ENCODE measurements at regions not wholly inside any gene's neighbourhood (a gene's known extent, or its start where the extent isn't known, plus 50 kb on each side); places are given as distances from the start of the nearest gene placed in this dataset.

GRCh38 chr5:89147031-89147430 lies 264.0 kb upstream of the MEF2C start:
- no peak overlapping the region for H4K5ac ChIP-seq (ENCODE audit: insufficient read length, low read depth, low read length)
- no peak overlapping the region for H4K8ac ChIP-seq (ENCODE audit: extremely low read depth, insufficient read depth, low read length)
- H3K4ac ChIP-seq (replicated peaks; ENCODE audit: insufficient read length, low read depth, low read length) = no peak overlapping the region
- H4K91ac ChIP-seq (replicated peaks; ENCODE audit: insufficient read length, low read length) = no peak overlapping the region
- H2AFZ ChIP-seq (ENCODE audit: low read length) = no peak overlapping the region
- ChIA-PET CTCF (ENCODE audit: partially characterized antibody) (no interaction called here), POLR2A (ENCODE audit: partially characterized antibody) (no interaction called here)
- 83% methylated on average over 1 of the region's 1 CpG; no CpG with 5 or more reads in 1 of the 2 experiments for WGBS, 2 experiments (ENCODE audit: extremely low coverage in 1 of 2, insufficient coverage in 1 of 2, insufficient read length in 1 of 2, insufficient replicate concordance in 2 of 2, low coverage in 1 of 2, low lambda C conversion rate in 2 of 2, missing lambda C conversion rate in 1 of 2)
- H2BK5ac ChIP-seq (ENCODE audit: low read depth, low read length) = no peak overlapping the region
- H2BK12ac ChIP-seq (ENCODE audit: low read depth, low read length) = no peak overlapping the region
- no peak overlapping the region for H3K56ac ChIP-seq (replicated peaks; ENCODE audit: insufficient read length, low read depth, low read length)
- H2BK120ac ChIP-seq (replicated peaks; ENCODE audit: low read depth, low read length) = no peak overlapping the region
- H3K27ac ChIP-seq (ENCODE audit: low read depth, low read length) = no peak overlapping the region
- H3K14ac ChIP-seq (ENCODE audit: insufficient read length) = no peak overlapping the region
- H3K79me2 ChIP-seq (ENCODE audit: control insufficient read depth in 1 of 2, insufficient read depth in 2 of 2, low read length in 2 of 2) = no peaks in the 10 kb centered on the region
- H3K4me3 ChIP-seq (ENCODE audit: extremely low read depth in 1 of 4, insufficient read depth in 2 of 4, low read depth in 3 of 4, low read length in 4 of 4) = no peak overlapping the region
- no peak overlapping the region for H3K18ac ChIP-seq (ENCODE audit: extremely low read depth, low read length)
- no peaks in the 10 kb centered on the region for H3K23me2 ChIP-seq (ENCODE audit: low read depth, low read length)
- H4K20me1 ChIP-seq (replicated peaks in 1 of 2; ENCODE audit: control insufficient read depth in 1 of 2, insufficient read depth in 2 of 2, low read length in 2 of 2) = no peaks in the 10 kb centered on the region
- no peak overlapping the region for H2AK5ac ChIP-seq (ENCODE audit: low read depth, low read length)
- no peak overlapping the region for H2BK15ac ChIP-seq (ENCODE audit: low read length)
- no peak overlapping the region for H3K4me2 ChIP-seq (ENCODE audit: insufficient read depth in 1 of 2, low read depth in 2 of 2, low read length in 2 of 2)
- no peaks in the 10 kb centered on the region for H3K4me1 ChIP-seq (replicated peaks in 1 of 4; ENCODE audit: control insufficient read depth in 3 of 4, insufficient read depth in 4 of 4, low read length in 3 of 4)
- no peaks in the 10 kb centered on the region for H3K9me3 ChIP-seq (ENCODE audit: insufficient read depth in 2 of 2, low read depth in 1 of 2, low read length in 1 of 2)
- H3K79me1 ChIP-seq (ENCODE audit: low read depth, low read length) = no peaks in the 10 kb centered on the region
- H3K36me3 ChIP-seq (ENCODE audit: control insufficient read depth in 2 of 4, insufficient read depth in 4 of 4, low read length in 3 of 4) = no peaks in the 10 kb centered on the region
- no peak overlapping the region for H3K23ac ChIP-seq (ENCODE audit: insufficient read length)
- H2BK20ac ChIP-seq (ENCODE audit: low read length) = no peak overlapping the region
- H3K27me3 ChIP-seq (replicated peaks in 1 of 4; ENCODE audit: control insufficient read depth in 3 of 4, extremely low read depth in 1 of 4, insufficient read depth in 3 of 4, low read length in 3 of 4) = no peaks in the 10 kb centered on the region
- DNase-seq (ENCODE audit: low read depth in 1 of 2, low spot score in 2 of 2) = no peak
- H3K9ac ChIP-seq (replicated peaks in 1 of 4; ENCODE audit: extremely low read depth in 1 of 4, low read depth in 3 of 4, low read length in 3 of 4) = no peak overlapping the region
- no peak for FAIRE-seq
- no peak for TF ChIP-seq NANOG (IDR thresholded peaks at IDR 0.05; ENCODE audit: insufficient read depth, low read depth, low read length, poor library complexity, severe bottlenecking)
- no peak for TF ChIP-seq TAF1 (IDR thresholded peaks at IDR 0.05; ENCODE audit: low read depth, low read length)
- no peak for TF ChIP-seq POLR2A (IDR thresholded peaks at IDR 0.05; ENCODE audit: control extremely low read depth in 1 of 2, low read depth in 2 of 2, low read length in 2 of 2)
- no peak for TF ChIP-seq SP2 (IDR thresholded peaks at IDR 0.05; ENCODE audit: low read length)
- TF ChIP-seq YY1 (IDR thresholded peaks at IDR 0.05; ENCODE audit: low read depth, low read length) = no peak
- TF ChIP-seq MAX (IDR thresholded peaks at IDR 0.05) = no peak
- no peak for TF ChIP-seq SP1 (IDR thresholded peaks at IDR 0.05; ENCODE audit: low read depth, low read length)
- no peak for TF ChIP-seq CBX8 (IDR thresholded peaks at IDR 0.05; ENCODE audit: borderline replicate concordance, low read depth, low read length)
- no peak for TF ChIP-seq RXRA (IDR thresholded peaks at IDR 0.05; ENCODE audit: insufficient read depth, low read depth, low read length)
- TF ChIP-seq JUND (IDR thresholded peaks at IDR 0.05; ENCODE audit: low read length) = no peak
- TF ChIP-seq RFX5 (IDR thresholded peaks at IDR 0.05; ENCODE audit: borderline replicate concordance, low read depth, low read length) = no peak
- TF ChIP-seq PHF8 (conservative IDR thresholded peaks at IDR 0.05; ENCODE audit: low read depth, low read length) = no peak
- TF ChIP-seq KDM4A (IDR thresholded peaks at IDR 0.05; ENCODE audit: low read depth, low read length, severe bottlenecking) = no peak
- no peak for TF ChIP-seq CHD1 (IDR thresholded peaks at IDR 0.05; ENCODE audit: low read depth, low read length)
- TF ChIP-seq BRCA1 (IDR thresholded peaks at IDR 0.05; ENCODE audit: low read depth, low read length) = no peak
- TF ChIP-seq TAF7 (optimal IDR thresholded peaks at IDR 0.05; ENCODE audit: borderline replicate concordance, low read depth, low read length) = no peak
- no peak for TF ChIP-seq SAP30 (IDR thresholded peaks at IDR 0.05; ENCODE audit: insufficient read depth, insufficient replicate concordance, low read length)
